CD1c-positive myeloid dendritic cell (primary cell): ENCODE measurements at regions not wholly inside any gene's neighbourhood (a gene's known extent, or its start where the extent isn't known, plus 50 kb on each side); places are given as distances from the start of the nearest gene placed in this dataset.
"Not testable (repeated sequence)": the region's sequence is repeated elsewhere in the genome, so short reads cannot be mapped to it uniquely, and the experiment has no call there.

Experiments used
- DNase-seq: peaks from one replicate; pipeline ENCODE4 v3.0.0-alpha.2; 2016; ENCODE audit errors: extremely low spot score

DNA sequence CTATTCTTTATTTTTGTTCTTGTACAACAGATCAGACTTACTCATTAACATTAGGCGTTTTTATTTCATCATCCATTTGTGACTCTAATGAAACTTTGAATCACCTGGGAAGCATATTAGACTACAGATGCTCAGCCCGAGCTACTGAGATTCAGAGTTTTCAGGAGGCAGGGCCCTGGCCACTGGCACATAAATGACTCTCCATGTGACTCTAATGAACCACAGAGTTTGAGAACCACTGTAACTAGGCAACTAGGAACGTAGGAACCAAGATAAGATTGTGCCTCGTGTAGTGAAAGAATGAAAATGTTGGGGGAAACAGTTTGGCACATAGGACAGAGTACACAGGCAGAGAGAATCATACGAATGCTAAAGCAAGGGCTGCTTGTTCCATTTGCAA lies 405.9 kb upstream of the BTBD3 start:
- DNase-seq = no peak

GRCh38 chr20:11513241-11513745 lies 404.4 kb upstream of the BTBD3 start:
- not testable (repeated sequence) for DNase-seq

- no peak for DNase-seq
These were observed 401.2 kb upstream of the BTBD3 start for GRCh38 chr20:11516448-11516847.

DNA sequence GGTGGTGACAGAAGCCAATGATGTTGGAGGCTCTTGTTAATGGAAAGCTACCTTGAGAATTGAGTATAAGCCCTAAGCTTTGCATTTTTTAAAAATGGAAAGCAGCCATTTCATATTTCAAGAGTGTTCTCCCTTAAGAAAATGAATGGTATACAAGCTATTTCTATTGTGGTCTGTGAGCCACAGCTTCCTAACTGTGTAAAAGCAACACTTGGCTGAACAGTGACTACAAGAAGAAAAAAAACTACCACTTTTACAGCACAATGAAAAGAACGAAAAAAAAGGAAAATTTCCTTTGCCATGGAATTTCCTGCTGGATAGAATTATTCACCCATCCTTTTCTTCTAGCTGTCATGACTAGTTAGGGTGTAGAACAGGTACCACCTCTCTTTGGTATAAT lies 397.1 kb upstream of the BTBD3 start:
- DNase-seq = no peak

DNA sequence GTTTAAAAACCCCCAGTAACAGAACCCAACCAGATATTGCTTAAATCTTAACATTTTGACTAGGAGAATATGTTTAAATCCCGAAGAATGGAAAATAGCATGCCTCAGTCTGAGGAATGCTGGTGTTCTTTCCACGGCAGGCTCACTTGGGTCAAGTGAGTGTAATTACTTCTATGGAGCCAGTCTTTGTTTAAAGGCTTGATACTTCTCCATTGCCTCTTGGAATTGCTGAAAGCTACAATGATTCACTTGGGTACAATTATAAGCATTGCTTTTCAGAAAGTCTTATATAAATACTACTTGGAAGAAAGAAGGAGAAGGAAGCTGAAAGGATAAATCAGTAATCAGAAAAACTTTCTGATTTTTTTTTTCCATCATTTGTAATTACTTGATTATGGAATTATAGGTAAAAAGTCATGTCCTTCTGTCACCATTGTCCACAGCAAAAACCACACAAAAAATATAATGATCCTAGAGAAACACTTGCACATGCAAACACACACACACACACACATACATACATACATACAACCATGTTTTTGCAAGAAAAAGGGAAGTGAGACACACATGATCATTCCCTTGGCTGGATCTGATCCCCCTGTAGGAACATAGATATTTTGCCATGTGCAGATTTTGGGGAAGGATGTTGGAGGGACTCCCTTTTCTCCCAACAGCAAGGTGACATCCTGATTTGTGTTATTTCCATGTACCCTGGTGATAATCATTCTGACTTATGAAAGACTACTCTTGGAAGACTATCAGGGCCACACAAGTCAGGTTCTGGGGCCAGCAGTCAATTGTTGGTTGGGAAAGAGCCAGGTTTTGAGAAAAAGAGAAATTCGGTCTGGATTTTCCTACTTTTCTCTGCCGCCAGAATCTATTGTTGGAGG lies 396.0 kb upstream of the BTBD3 start:
- no peak for DNase-seq

DNA sequence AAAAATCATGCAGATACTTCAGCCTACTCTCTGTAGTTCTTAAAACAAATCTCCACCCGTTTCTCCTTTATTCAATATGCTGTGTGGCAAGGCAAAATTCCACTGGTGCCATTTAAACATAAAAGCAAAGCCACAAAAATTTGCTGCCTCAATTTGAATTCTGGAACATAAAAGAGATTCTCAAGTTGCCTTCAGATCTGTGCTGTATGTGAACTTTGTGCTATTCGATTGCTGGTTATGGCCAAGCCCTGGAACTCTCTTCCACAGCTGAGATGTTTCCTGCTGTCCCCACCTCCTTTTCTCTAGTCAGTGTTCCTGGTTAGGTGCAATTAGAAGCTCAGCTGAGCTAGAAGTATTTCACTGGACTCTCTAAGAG lies 395.3 kb upstream of the BTBD3 start:
- DNase-seq = no peak

GRCh38 chr20:11529047-11529446 lies 388.6 kb upstream of the BTBD3 start:
- no peak for DNase-seq

- no peak for DNase-seq
These were observed 380.7 kb upstream of the BTBD3 start for GRCh38 chr20:11537032-11537431.

- DNase-seq = no peak
These were observed 378.2 kb upstream of the BTBD3 start for GRCh38 chr20:11539450-11539849.

GRCh38 chr20:11540558-11540957 lies 377.1 kb upstream of the BTBD3 start:
- DNase-seq = no peak

DNA sequence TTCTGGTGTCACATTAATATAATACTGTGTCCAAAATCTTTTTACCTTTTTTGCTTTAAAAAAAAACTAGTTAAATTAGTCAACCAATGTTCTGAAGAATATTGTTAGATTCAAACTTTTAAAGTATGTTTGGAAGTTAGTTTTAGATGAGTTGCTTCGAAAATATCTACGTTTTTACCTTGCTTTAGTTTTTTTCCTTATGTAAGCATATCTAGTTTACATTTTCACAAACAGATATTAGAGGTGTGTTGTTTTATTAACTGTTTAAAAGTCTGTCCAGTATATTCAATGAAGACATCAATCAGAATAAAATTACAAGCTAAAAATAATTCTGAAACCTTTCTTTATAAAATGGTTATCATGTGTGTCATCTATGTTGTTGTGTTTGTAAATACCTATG lies 375.0 kb upstream of the BTBD3 start:
- no peak for DNase-seq

- DNase-seq = peak; percentile 79
These were observed 373.5 kb upstream of the BTBD3 start for GRCh38 chr20:11544029-11544678.

- no peak for DNase-seq
These were observed 370.8 kb upstream of the BTBD3 start for GRCh38 chr20:11546939-11547338.

DNA sequence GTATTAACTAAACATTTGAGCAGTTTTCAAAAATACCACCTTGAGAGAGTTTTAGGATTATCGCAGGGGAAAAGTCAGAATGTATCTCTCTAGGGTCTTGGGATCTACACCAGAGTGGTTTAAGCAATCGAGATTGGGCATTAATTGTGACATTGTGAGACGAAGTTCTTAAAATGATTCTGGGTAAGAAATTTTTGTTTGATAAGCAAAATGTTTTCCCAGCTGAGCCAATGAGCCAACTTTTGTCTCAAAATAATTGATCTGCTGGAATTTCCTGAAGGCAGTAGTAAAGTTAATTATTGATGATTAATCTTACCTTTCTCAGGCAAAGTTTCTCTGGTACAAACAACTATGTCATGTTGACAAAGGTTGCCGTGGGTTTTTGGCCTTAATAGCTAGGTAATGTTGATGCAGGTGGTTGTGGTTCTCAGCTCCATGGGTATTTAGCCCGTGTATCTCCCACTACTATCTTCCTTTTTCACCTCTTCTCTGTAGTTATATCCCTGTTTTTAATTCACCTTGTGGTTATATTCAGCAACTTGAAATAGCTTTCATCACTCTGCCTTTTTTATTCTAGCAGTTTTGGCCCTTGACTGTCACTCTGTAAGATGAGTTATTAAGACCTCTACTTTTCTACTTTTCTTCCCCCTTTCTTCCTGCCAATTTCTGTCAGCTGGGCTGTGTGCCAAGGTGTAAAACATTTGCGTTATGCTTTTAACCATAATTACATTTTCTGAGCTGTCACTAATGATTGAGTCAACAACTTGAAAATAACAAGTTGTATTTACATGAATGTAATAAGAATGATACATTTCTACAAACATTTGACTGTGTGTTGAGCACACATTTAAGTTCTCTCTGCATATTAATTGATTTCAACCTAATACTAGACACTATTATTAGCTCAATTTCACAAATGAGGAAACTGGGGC lies 368.3 kb upstream of the BTBD3 start:
- no peak for DNase-seq

GRCh38 chr20:11550657-11551338 lies 366.9 kb upstream of the BTBD3 start:
- DNase-seq = no peak

DNA sequence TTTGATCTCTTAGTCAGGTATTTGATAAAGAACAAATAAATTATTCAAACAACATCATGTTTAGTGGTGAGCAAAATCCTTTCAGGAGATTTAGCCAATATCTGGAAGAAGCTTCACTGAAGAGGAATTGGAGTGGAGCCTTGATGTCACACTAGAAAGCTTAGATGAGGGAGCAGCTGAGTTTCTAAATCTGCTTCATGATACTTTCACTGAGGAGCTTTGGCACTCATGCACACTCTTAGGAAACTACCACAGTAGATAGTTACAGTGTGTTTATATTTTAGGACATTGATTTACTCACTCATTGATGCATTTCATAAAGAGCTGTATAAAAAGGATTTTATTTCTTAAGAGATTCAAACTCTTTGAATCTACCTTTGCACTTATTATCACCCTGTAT lies 366.2 kb upstream of the BTBD3 start:
- no peak for DNase-seq

GRCh38 chr20:11553603-11554002 lies 364.1 kb upstream of the BTBD3 start:
- DNase-seq = no peak

DNA sequence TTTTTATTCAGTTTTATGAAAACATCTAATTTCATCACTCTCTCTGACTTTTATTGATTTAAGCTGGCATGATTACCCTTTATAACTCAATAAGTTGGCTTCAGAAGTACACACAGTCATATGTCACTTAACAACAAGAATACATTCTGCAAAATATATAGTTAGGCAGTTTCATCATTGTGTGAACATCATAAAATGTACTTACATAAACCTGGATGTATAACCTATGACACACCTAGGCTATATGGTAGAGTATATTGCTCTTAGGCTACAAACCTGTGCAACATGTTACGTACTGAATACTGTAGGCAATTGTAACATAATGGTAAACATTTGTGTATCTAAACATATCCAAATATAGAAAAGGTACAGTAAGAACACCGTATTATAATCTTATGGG lies 362.2 kb upstream of the BTBD3 start:
- no peak for DNase-seq

GRCh38 chr20:11556410-11556809 lies 361.3 kb upstream of the BTBD3 start:
- DNase-seq = no peak

DNA sequence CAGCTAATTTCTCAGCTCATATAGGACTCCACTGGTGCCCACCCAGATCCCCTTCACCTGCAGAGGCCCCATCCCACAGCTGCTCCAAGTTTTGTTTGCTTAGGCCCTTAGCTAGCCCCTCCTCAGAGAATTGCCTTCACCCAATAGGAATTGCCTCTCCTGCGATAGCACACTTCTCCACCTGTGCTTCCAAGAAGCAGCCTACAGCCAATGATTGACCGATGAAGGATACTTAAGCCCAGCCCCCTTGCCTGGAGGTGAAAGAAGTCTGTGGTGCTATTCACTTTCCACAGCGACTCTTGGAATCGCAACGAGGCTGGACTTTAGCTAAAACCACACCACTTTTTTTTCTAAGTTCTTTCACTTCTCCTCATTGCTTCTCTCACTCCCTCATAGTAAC lies 353.2 kb upstream of the BTBD3 start:
- no peak for DNase-seq

- DNase-seq = no peak
These were observed 348.5 kb upstream of the BTBD3 start for GRCh38 chr20:11569163-11569562.

GRCh38 chr20:11573507-11573906 lies 344.2 kb upstream of the BTBD3 start:
- no peak for DNase-seq
